ENCODE measurements at regions not wholly inside any gene's neighbourhood (a gene's known extent, or its start where the extent isn't known, plus 50 kb on each side); places are given as distances from the start of the nearest gene placed in this dataset.

DNA sequence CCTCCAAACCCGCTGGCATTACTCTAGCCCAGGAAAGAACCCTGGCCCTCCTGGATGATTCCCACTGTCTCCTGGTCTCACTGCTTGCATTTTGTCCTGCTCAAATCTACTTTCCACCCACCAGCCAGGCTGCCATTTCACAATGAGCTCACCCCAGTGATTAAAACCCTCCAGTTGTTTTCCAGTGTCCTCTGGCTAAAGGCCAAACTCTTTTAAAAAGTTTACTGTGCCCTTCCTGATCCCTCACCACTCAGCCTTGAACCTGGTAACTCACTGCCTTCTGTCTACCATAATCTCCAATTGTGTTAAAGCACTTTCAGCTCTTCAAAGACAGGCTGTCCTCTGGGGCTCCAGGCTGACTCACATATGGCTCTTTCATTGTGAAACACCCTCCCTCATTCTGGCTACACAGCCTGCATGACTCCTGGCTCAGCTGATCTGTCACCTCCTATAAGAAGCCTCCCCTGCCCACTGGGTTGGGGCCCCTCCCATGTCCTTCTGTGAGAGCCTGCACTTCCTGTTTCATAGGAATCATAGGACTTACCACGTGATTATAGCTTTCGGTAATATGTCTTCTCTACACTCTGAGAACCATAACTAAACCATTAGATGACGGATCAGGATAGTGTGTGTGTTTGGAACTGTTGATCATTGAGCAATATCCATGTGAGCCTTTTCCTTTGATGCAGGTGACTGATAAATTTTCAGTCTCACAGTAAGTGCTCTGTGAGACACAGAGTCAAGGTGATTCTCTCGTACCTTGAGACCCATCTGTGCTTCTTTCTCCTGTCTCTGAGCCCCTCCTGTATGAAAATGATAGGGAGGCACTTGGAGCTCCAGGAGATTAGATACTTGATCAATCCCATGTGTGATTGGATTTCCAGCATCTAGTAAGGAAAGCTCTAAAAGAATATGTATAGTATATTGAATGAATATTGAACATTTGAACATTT is 590.8 kb upstream of the ID2 start:
- DNase-seq (ENCODE audit: low read depth): peak; percentile 96

DNA sequence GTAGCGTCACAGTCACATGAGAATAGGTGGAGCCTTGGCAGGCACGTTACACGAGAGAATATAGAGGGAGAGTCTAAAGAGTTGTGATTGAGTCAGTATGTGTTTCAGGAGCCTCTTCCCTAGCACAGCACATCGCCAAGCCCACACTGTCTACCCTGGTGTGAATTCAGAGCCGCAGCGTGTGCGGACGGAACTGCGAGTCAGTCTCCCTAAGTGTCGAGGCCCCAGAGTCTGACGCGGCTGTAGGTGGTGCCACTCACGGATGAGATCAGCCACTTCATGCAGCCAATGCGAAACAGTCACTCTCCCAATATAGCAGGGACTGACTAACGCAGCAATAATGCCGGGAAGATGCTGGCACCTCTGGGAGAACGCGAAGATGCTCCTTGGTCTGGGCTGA is 587.3 kb upstream of the ID2 start:
- no peak for DNase-seq (ENCODE audit: low read depth)

- DNase-seq (ENCODE audit: low read depth): no peak
Observed at GRCh38 chr2:8095978-8096377, 585.9 kb upstream of the ID2 start.

- DNase-seq (ENCODE audit: low read depth): no peak
Observed at GRCh38 chr2:8096484-8096883, 585.4 kb upstream of the ID2 start.

DNA sequence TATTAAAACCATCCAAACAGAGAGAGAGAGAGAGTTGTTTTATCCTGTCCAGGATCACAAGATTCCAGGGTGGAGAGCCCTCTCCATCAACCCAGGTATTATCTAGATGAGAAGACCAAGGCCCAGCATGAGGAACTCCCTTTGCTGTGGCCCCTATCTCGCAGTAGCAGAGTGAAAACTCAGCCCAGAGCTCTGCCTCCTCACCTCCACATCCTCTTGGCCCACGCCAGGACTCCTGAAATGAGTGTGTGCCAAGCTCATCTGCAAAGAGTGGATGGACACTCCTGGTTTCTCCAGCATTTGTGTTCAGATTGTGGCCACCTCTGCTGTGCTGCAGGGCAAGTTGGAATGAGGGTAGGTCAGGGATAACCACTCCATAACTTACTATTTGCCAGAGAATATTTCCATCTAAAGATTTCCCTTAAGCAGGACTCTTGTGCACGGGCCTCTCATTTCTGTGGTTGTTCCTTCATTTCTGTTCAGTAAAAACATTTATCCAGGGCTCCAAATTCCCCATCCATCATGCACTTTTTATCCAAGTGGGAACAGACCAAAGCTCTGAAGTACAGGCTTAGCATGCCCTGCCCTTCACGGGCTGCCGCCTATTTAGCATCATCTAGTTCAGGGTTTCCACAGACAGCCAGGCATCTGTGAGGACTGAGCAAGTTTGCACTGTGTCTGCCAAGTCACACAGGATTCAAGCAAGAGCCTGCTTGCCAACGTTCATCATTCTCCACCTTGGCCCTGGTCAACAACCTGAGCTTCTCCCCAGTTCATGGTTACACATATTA is 583.2 kb upstream of the ID2 start:
- no peak for DNase-seq (ENCODE audit: low read depth)

DNA sequence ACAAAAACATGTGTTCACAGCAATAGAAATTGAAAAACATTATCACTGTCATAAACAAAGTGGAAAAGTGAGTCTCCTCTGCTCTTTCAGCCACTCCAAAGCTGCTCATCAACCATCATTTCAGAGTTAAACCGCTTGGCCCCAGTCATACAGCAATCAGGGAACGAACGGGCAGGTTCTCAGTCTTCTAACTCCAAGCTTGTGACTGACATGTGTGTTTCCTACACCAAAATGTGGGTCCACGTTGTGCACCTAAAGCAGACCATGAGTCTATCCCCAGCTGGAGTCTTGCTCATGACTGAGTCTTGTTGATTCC is 582.6 kb upstream of the ID2 start:
- no peak for DNase-seq (ENCODE audit: low read depth)

DNA sequence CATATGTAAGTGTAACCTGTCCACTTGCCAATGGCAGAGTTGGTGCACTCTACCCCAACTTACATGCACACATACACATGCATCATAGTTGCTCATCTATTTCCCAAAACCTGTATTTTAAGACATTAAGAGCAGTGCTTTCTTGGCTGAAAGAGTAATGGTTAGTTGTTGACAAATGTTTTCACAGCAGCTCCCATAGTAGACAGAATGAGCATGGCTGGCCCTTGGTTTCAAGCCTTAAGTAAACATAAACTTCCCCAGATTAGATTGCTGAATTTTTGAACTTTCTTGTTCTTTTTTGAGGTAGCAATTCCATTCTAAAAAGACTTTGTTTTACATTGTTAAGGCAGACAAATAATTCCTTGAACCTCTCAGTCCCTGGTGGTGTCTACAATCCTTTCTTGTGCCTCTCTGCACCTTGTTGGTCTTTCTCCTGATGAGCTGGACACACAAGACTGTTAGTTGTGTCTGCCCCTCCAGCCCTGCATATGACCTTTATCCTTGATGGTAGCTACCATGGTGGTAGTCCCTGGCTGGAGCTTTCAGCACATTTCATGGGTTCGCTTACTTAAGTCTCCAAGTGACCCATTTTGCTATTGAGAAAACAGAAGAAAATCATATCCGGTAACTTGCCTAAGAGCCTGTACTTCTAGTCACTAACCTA is 580.1 kb upstream of the ID2 start:
- DNase-seq (ENCODE audit: low read depth): no peak

GRCh38 chr2:8102470-8102869 is 579.4 kb upstream of the ID2 start:
- no peak for DNase-seq (ENCODE audit: low read depth)

DNA sequence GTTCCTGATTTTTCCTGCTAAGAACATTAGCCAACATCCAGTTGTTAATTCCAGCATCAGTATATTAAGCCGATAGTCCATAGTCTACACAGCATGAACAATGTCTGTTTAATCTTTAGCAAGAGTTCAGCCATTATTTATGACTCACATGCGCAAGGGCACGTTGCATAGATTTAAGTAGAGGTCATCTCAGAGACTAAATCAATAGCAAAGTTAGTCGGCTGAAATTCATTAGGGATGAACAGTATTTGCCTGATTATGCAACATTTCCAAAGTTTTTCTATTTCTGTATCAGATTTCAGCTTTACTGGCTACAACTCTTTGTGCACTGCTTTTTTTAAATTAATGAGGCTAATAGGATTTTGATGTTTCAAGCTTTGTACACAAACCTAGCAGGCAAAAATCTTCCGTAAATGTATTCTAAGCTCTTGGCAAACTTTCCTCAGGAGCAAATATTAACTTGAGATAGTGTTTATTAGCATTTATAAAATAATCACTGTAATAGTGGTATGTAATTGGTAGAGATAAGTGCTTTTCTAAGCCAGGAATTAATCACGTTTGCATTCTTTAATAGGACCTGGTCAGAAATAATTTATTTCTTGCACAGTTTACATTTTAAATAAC is 578.7 kb upstream of the ID2 start:
- no peak for DNase-seq (ENCODE audit: low read depth)

DNA sequence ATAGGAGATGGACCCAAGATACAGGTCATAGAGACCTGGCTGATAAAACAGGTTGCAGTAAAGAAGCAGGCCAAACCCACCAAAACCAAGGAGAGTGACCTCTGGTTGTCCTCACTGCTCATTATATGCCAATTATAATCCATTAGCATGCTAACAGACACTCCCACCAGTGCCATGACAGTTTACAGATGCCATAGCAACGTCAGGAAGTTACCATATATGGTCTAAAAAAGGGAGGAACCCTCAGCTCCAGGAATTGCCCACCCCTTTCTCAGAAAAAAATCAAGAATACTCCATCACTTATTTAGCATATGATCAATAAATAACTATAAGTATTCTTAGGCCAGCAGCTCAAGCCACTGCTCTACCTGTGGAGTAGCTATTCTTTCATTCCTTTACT is 574.7 kb upstream of the ID2 start:
- no peak for DNase-seq (ENCODE audit: low read depth)

DNA sequence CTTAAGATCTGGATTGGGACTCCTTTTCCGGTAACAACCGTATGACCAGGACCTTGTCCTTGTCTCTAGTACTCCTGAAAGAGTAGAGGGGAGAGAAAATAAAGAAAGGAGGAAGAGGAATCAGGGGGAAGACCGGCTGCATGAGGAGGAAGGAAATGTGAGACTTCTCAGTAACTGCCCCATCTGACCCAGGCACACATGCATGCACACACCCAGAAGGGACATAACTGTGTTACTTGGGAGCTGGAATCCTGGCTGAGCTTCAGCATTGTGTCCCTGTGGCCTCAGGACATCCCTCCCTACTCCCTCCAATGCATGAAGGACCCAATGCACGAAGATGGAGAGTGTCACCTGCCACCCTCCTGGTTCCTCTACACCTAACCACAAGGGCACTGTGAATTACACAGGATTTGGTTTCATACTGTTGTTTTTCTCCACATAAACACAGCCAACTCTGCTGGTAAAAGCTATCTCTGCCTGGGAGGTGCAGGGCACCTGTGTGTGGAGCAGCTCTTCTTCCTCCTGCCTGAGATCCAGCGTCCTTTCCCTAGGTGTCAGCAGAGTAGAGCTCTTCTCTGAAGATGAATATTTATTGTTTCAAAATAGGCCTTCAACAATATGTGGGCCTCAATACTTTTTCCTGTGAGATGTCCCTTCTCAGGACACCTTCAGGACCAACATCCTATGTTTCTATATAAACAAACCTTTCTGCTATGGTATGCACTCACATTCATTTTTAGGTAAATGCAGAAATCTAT is 574.1 kb upstream of the ID2 start:
- DNase-seq (ENCODE audit: low read depth): no peak

- DNase-seq (ENCODE audit: low read depth): no peak
Observed at GRCh38 chr2:8110716-8111115, 571.1 kb upstream of the ID2 start.

GRCh38 chr2:8111193-8111592 is 570.7 kb upstream of the ID2 start:
- DNase-seq (ENCODE audit: low read depth): no peak

- DNase-seq (ENCODE audit: low read depth): no peak
Observed at GRCh38 chr2:8115456-8115855, 566.4 kb upstream of the ID2 start.

GRCh38 chr2:8115966-8116365 is 565.9 kb upstream of the ID2 start:
- no peak for DNase-seq (ENCODE audit: low read depth)

GRCh38 chr2:8116661-8117060 is 565.2 kb upstream of the ID2 start:
- DNase-seq (ENCODE audit: low read depth): no peak

DNA sequence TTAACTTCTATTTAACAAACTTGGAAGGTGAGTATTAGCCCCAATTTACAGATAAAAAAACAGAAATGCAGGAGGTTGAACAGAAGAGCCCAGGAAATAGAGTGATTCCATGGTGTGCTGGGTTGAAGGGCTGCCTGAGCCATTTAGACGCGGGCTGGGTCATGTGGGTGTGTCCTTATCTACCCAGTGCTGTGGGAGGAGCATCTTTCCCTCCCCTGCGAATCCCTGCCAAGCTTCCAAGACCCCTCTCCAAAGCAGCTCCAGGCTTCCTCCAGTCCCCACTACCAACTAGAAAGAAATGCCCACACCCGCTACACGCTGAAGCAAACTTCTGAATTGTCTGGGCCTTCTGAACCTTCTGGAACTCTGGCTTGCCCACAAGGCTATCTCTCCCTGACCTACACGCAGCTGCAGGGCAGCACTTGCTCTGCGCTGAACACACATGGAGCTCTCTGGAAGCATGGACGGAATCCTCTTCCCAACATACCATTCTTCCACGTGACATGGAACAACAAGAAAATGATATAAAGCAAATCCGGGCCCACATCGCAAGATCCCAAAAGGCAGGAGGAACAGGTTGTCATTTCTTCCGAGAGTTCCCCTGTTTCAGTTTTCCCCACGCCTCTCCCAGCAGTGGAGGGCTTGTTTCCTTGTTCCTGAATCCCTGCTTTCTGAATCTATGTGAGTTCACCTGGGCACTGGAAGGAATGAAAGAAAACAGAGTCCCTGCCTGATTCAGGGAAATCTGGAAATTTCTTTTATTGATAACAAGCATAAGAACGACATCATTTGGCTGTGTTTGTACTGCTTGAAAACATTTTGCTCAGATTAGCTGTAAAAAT is 562.7 kb upstream of the ID2 start:
- no peak for DNase-seq (ENCODE audit: low read depth)

GRCh38 chr2:8119782-8120505 is 561.9 kb upstream of the ID2 start:
- DNase-seq (ENCODE audit: low read depth): peak; percentile 53

- no peak for DNase-seq (ENCODE audit: low read depth)
Observed at GRCh38 chr2:8120506-8120860, 561.4 kb upstream of the ID2 start.

All from stromal cell of bone marrow (primary cell).